HG03457 (cell line): ENCODE measurements at regions not wholly inside any gene's neighbourhood (a gene's known extent, or its start where the extent isn't known, plus 50 kb on each side); places are given as distances from the start of the nearest gene placed in this dataset.
"Not testable (repeated sequence)": the region's sequence is repeated elsewhere in the genome, so short reads cannot be mapped to it uniquely, and the experiment has no call there.

Experiments used
- ATAC-seq: cut with Tn5 transposase; IDR thresholded peaks from one replicate; pipeline ENCODE4 v1.9.1; 2021; ENCODE audit warnings: moderate number of reproducible peaks; ENCODE audit not compliant: unreplicated experiment

DNA sequence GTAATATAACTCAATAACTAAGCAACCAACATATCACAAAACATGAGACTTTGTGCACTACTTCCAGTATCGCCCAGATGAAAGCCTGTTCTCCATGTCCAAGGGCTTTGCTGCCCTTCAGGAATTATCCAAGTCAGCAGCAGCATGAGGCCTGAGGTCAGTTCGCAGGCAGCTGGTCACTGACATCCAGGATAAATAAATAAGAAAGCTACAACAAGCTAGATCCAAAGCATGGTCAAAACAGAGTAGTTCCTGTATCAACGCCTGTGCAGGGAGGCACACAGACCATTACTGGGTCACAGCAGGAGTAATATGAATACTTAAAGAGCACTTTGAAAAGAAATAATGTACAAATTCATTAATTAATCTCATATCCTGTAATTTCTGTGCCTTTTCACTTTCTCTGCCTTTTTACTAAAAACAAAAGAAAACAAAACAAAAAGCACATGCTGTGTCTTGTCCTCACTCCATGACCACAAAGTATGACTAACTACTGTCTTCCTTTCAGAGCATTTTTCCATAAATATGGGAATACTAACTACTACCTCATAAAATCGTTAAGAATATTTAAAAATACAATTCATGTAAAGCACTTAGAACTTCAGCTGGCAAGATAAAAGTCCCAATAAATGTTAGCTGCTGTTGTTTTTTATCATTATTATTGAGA lies 374.9 kb upstream of the IRAK1BP1 start:
- no peak for ATAC-seq

- ATAC-seq = no peak
These were observed 366.9 kb upstream of the IRAK1BP1 start for GRCh38 chr6:78500299-78501089.

DNA sequence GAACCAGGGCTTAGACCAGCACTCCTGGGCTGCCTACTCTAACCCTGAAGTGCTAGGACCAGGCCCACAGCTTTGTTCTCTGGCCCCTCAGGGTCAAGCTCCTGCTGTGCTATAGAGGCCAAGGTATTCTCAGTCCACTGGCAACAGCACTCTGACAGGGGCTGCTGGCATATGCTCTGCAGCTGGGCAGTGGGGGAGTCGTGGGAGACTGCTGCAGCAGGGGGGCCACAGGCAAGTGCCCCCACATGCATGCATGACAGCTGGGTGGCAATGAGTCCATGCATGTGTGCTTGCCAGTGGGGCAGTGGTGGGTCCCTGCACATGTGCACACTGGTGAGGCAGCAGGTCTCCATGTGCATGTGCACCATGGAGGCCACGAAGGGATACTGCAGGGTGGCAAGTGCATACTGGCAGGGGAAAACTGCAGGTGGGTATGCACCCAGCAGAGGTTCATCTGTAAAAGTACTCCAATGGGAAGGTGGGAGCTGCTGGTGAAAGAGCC lies 364.9 kb upstream of the IRAK1BP1 start:
- no peak for ATAC-seq

- no peak for ATAC-seq
These were observed 362.2 kb upstream of the IRAK1BP1 start for GRCh38 chr6:78505178-78505577.

DNA sequence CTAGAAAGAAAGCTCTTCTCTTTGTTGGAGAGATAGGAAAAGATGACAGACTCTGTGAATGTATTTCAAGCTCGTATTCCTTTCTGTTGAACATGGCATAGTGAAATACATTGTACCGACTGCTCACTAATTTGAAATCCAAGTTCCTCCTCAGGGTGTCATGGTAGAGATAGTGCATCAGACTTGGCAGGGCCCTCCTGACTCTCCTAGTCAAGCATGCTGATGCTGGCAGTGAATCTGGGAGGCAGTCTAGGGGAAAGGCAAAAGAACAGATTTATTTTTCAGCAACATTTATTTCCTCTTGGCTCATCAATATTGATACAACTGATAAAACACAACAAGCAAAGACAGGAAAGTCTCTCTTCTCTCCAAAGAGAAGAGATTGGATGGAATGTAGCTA lies 356.3 kb upstream of the IRAK1BP1 start:
- ATAC-seq = no peak

- no peak for ATAC-seq
These were observed 353.5 kb upstream of the IRAK1BP1 start for GRCh38 chr6:78513856-78514255.

DNA sequence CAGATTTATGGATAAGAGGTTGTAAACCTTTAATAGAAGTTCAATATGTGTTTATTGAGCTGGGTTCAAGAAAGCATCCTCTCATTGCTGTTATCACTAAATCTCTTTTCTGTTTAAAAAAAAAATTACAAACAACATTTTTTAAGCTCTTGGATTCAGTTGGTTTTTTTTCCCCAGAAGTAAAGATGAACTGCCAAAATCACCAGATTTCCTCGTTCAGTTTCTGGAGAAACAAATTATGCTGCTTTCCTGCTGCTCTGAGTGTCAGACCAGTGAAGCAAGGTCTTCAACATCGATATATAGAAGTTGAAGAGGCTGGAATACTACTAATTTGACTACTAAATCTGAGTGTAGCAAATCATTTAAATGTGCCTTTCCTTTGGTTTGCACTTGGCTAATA lies 352.1 kb upstream of the IRAK1BP1 start:
- ATAC-seq = no peak

GRCh38 chr6:78517399-78517798 lies 350.0 kb upstream of the IRAK1BP1 start:
- ATAC-seq = no peak

DNA sequence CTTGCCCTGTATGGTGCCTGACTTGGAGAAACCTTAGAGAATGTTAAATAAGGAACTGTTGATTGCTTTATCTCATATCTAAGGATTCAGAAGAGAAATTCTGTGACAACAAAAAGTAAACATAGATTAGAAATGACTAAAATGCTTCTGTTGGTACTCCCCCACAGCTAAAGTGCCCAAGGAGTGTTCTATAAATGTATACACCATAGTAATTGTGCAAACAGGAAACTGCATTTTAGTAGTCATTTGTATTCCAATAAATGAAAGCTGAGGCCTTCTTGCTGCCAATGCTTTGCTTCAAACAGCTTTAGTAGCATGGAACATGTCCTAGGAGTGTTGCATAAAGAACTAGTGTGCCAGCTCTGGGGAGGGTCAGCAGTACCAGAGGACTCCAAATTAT lies 343.7 kb upstream of the IRAK1BP1 start:
- ATAC-seq = no peak

- no peak for ATAC-seq
These were observed 341.4 kb upstream of the IRAK1BP1 start for GRCh38 chr6:78525976-78526375.

- ATAC-seq = no peak
These were observed 340.9 kb upstream of the IRAK1BP1 start for GRCh38 chr6:78526432-78526831.

GRCh38 chr6:78528926-78529325 lies 338.4 kb upstream of the IRAK1BP1 start:
- no peak for ATAC-seq

- ATAC-seq = no peak
These were observed 337.1 kb upstream of the IRAK1BP1 start for GRCh38 chr6:78530208-78530607.

DNA sequence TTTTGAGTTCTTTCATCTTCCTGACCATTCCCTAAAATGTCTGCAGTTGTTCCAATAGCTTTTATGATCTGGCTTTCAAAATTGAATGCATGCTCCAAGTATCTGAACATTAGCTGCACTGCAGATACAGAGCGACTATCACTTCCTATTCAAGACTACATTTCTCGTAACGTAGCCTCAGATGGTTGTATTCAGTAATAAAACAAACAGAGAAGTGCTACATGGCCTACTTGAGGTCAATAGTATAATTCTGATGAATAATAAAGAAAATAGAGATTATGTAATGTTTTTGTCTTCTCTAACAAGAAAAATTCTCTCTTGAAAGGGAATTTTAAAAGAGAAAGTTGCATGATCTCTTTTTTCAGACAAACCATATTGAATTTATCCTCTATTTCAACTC lies 333.9 kb upstream of the IRAK1BP1 start:
- no peak for ATAC-seq

GRCh38 chr6:78533876-78534275 lies 333.5 kb upstream of the IRAK1BP1 start:
- ATAC-seq = no peak

DNA sequence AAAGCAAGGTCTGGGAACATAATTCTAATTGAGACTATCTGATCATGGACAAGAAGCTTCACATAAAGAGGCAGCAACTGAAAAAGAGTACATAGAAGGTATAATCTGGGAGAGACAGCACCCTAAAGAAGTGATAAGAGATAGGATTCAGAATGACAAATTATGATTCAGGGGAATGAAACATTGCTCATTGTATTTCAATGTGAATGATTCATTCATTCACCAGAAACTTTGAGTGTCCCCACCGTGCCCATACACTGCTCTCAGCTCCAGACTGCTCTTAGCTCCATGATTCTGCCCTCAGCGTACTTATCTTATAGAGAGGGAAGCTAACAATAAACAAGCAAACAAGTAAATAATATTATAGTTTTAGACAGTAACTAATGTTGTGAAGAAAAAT lies 329.3 kb upstream of the IRAK1BP1 start:
- no peak for ATAC-seq

GRCh38 chr6:78547636-78548035 lies 319.7 kb upstream of the IRAK1BP1 start:
- not testable (repeated sequence) for ATAC-seq

DNA sequence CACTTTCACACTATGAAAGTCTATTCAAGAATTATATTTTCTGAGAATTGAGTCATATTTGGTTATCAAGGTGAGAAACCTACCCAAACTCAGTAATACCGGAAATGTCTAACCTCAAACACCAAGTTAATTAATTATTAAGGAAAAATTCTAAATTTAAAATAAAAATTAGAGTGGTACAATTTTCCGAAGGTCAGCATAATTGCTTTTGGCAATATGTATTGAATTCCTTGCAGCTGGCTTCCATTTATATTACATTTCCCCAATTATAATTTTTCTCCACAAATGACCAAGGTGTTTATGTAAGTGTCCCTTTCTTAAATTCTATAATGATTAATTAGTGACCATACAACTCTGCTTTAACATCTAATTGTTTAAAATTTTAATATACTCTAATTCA lies 316.0 kb upstream of the IRAK1BP1 start:
- no peak for ATAC-seq

DNA sequence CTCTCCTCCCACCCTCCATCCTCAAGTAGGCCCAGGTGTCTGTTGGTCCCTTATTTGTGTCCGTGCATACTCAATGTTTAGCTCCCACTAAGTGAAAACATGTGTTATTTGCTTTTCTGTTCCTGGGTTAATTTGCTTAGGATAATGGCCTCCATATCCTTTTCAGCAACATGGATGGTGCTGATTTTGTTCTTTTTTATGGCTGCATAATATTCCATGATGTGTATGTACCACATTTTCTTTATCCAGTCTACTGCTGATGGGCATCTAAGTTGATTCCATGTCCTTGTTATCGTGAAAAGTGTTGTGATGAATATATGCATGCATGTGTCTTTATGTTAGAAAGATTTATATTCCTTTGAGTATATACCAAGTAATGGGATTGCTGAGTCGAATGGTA lies 314.9 kb upstream of the IRAK1BP1 start:
- ATAC-seq = no peak

GRCh38 chr6:78554341-78554740 lies 313.0 kb upstream of the IRAK1BP1 start:
- ATAC-seq = no peak

DNA sequence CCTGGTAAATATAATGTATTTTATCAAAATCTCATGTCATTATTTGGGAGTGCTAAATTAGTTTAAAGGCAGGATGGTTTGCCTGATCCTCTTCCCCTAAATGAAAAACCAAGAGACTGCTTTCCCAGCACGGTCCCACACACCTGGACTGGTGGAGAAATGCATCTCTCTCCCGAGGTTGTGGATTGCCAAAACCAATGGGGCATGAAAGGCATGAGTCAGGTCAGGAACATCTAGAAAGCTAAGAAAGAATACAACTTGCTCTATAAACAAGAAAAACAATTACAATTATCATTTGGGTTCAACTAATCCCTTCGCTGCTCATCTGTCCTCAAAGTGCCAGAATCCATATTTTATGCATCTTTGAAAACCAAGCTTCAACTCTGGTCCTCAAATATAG lies 308.3 kb upstream of the IRAK1BP1 start:
- no peak for ATAC-seq

DNA sequence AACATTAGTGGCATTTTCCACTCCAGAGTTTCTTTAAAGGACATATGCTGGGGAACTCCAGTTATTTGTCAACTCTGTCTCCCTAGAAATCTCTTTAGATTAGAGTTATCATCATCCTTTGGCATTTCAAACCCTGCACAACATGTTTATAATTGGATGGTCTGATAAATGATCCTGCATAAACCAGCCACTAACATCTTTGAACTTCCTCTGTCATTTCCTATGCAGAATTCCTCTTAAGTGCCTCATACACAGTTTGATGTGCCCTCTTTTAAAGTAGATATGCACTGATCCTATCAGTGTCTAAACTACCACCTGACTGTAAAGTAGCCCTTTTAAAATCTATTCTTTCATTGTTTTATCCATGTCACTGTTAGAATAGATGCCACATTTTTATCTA lies 306.3 kb upstream of the IRAK1BP1 start:
- ATAC-seq = no peak
